Ectodermal cell (in vitro differentiated cells): ENCODE measurements at regions not wholly inside any gene's neighbourhood (a gene's known extent, or its start where the extent isn't known, plus 50 kb on each side); places are given as distances from the start of the nearest gene placed in this dataset.
"Not testable (repeated sequence)": the region's sequence is repeated elsewhere in the genome, so short reads cannot be mapped to it uniquely, and the experiment has no call there.

Experiments
- H3K27ac ChIP-seq: 2 replicates; pipeline ENCODE4 v1.7.0; 2013; ENCODE audit warnings: mild to moderate bottlenecking, low read depth, low read length; ENCODE audit not compliant: insufficient read depth, poor library complexity, severe bottlenecking
- H3K27me3 ChIP-seq: 2 replicates; pipeline ENCODE4 v1.7.0; 2013; ENCODE audit warnings: mild to moderate bottlenecking, low read length; ENCODE audit not compliant: insufficient read depth, control insufficient read depth, poor library complexity, severe bottlenecking
- H3K36me3 ChIP-seq: one replicate; pipeline ENCODE4 v1.7.0; 2013; ENCODE audit warnings: low read length; ENCODE audit not compliant: control insufficient read depth, insufficient read depth
- H3K4me1 ChIP-seq: one replicate; pipeline ENCODE4 v1.7.0; 2013; ENCODE audit warnings: low read length; ENCODE audit not compliant: control insufficient read depth, insufficient read depth
- H3K4me3 ChIP-seq: 2 replicates; pipeline ENCODE4 v1.7.0; 2013; ENCODE audit warnings: low read depth, low read length, control low read depth; ENCODE audit not compliant: insufficient read depth
- H3K9me3 ChIP-seq: 2 replicates; pipeline ENCODE4 v1.7.0; 2013; ENCODE audit warnings: mild to moderate bottlenecking, low read length, moderate library complexity; ENCODE audit not compliant: control insufficient read depth
- WGBS, 2 experiments: methylation state at CpG; one replicate each; pipeline ENCODE4 v1.1.7; 2013; ENCODE audit warnings: missing lambda C conversion rate in 2 of 2; 5-methylcytosine and 5-hydroxymethylcytosine counted together

DNA sequence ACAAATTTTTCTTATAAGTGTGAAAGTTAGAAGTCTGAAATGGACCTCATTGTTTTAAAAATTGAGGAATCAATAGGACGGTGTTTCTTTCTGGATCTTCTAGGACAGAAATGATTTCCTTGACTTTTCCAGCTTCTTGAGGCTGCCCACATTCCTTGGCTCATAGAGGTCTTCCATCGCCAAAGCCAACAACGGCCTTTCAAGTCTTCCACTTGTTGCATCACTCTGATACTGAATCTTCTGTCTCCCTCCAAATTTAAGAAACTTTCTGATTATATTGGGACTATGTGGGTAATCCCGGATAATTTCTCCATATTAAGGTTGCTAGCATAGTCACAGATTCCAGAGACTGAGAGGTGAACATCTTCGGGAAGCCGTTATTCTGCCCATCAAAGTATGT lies 595.4 kb upstream of the ADAMTS5 start:
- 91 to 95% methylated on average over 6 of the region's 6 CpGs for WGBS, 2 experiments
- H3K27me3 ChIP-seq: no peaks in the 10 kb centered on the region
- H3K27ac ChIP-seq: no peak overlapping the region
- H3K9me3 ChIP-seq: no peaks in the 10 kb centered on the region
- no peaks in the 10 kb centered on the region for H3K4me1 ChIP-seq
- no peak overlapping the region for H3K4me3 ChIP-seq
- H3K36me3 ChIP-seq: no peaks in the 10 kb centered on the region

DNA sequence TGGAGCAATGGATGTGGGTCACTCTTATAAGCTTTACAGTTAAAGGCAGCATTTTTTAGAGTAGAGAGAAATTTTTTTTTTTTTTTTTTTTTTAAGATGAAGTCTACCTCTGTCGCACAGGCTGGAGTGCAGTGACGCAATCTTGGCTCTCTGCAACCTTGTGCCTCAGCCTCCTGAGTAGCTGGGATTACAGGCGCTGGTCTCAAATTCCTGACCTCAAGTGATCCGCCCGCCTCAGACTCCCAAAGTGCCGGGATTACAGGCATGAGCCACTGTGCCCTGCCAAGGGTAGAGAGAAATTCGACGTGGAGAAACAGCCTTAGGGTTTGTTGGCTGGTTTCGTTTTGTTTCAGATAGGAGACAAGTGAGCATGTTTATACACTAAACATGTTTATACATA lies 594.2 kb upstream of the ADAMTS5 start:
- Histone ChIP-seq H3K4me1 (no peaks in the 10 kb centered on the region), H3K4me3 (no peak overlapping the region), H3K27me3 (no peaks in the 10 kb centered on the region), H3K27ac (no peak overlapping the region), H3K36me3 (no peaks in the 10 kb centered on the region), H3K9me3 (no peaks in the 10 kb centered on the region)
- WGBS, 2 experiments: 84 to 94% methylated on average over 8 to 9 of the region's 9 CpGs

DNA sequence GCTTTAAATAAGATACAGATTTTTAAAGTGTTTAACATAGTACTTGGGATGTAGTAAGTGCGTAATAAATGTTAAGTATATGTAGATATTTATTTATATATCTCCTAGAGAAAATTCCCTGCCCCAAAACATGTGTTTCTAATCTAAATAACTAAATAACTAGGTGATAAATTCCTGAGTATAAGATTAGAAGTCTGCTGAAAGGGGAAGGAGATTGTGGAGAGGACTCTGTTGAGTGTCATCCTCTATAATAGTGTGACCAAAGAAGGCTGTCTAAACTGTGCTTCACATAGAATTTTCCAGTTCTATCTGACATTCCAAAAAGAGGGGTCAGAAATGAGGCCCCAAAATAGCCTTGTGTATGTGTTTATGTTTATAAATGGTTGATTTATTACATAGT lies 590.5 kb upstream of the ADAMTS5 start:
- WGBS, 2 experiments: no CpG with 5 or more reads among the region's 1 CpG
- H3K27ac ChIP-seq: no peak overlapping the region
- H3K27me3 ChIP-seq: no peaks in the 10 kb centered on the region
- H3K36me3 ChIP-seq: no peaks in the 10 kb centered on the region
- H3K4me3 ChIP-seq: no peak overlapping the region
- H3K4me1 ChIP-seq: no peaks in the 10 kb centered on the region
- no peaks in the 10 kb centered on the region for H3K9me3 ChIP-seq

DNA sequence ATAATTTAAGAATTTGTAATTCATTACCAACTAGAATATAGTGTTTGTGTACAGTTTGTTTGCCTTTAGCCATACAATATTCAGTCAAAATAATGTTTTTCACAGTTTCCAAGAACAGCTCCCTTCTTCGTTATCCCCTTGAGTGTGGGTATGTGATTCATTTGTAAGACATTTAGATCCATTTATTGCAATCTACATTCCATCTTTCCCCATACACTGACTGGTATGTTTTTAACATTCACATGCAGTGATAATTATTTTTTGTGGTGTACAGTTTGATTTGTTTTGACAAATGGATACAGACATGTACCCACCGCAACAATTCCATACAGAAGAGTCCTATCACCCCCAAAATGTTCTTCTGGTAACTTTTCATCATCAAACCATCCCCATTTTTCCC lies 589.1 kb upstream of the ADAMTS5 start:
- no peaks in the 10 kb centered on the region for H3K4me1 ChIP-seq
- no peak overlapping the region for H3K27ac ChIP-seq
- H3K4me3 ChIP-seq: no peak overlapping the region
- H3K36me3 ChIP-seq: no peaks in the 10 kb centered on the region
- no peaks in the 10 kb centered on the region for H3K9me3 ChIP-seq
- 88 to 100% methylated on average over 1 of the region's 2 CpGs for WGBS, 2 experiments
- H3K27me3 ChIP-seq: no peaks in the 10 kb centered on the region

DNA sequence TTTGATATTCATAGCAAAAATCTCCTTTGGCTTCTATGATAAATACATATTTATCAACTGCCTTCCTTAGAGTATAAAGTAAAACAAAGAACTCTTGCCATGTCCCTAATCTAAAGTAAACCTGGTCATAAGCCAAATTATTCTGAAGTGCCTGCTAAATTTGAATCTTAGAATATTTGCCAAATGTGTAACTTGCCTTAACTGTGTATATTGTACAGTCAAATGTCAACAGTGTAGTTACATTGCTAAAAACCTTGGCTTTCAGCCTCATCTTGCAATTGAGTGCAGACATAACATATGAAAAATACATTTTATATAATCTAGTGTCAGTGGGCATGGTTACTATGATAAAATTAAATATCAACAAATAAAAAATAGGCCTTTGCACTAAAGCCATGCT lies 583.4 kb upstream of the ADAMTS5 start:
- H3K4me1 ChIP-seq: no peaks in the 10 kb centered on the region
- H3K27me3 ChIP-seq: no peaks in the 10 kb centered on the region
- H3K9me3 ChIP-seq: no peaks in the 10 kb centered on the region
- H3K36me3 ChIP-seq: no peaks in the 10 kb centered on the region
- H3K4me3 ChIP-seq: no peak overlapping the region
- H3K27ac ChIP-seq: no peak overlapping the region

DNA sequence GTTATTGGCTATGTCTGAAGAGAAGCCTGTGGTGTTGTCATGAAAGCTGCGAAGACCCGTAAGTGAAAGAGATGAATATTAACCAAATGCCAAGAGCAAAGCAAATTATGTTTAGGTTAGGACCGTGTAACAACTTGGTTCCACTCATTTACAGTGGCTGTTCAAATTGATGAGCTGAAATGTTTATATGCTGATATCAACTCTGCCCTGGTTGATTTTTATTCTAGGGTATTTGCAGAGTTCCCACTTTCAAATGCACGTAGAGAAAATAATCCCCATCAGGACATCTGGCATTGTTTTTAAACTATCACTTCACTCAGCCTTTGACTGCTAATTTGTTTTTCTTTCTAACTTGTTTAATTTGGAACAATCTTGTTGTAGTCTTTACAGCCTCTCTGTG lies 581.6 kb upstream of the ADAMTS5 start:
- 94% methylated on average over 4 of the region's 4 CpGs for WGBS, 2 experiments
- Histone ChIP-seq H3K27ac (no peak overlapping the region), H3K4me3 (no peak overlapping the region), H3K9me3 (no peaks in the 10 kb centered on the region), H3K4me1 (no peaks in the 10 kb centered on the region), H3K36me3 (no peaks in the 10 kb centered on the region), H3K27me3 (no peaks in the 10 kb centered on the region)

DNA sequence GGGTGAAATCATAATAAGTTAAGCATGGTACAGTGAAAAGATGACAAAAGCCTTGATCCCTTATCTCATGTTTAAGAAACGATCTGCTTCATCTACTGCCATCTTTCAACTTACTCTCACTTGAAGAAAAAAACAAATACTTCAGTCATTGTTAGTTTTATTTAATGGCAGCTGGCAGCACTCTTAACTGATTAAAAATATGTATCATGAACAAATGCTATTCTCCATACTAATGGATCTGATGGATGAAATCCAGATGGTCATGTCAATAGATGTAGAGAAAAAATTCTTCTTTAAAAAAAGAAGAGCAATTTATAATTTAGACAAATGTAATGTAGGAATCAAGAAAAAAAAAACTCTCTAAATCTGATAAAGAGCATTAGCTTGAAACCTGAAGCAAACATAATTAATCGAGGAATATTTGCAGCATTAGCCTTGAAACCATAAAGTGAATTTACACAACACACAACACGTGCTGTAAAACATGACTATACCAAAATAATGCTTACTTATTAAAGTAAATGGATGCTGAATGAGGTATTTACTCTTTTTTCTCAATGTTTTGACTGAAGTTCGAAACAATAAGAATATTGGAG lies 579.0 kb upstream of the ADAMTS5 start:
- Histone ChIP-seq H3K36me3 (no peaks in the 10 kb centered on the region), H3K4me3 (no peak overlapping the region), H3K4me1 (no peaks in the 10 kb centered on the region), H3K27me3 (no peaks in the 10 kb centered on the region), H3K27ac (no peak overlapping the region), H3K9me3 (no peaks in the 10 kb centered on the region)
- 93 to 97% methylated on average over 2 to 4 of the region's 4 CpGs for WGBS, 2 experiments

DNA sequence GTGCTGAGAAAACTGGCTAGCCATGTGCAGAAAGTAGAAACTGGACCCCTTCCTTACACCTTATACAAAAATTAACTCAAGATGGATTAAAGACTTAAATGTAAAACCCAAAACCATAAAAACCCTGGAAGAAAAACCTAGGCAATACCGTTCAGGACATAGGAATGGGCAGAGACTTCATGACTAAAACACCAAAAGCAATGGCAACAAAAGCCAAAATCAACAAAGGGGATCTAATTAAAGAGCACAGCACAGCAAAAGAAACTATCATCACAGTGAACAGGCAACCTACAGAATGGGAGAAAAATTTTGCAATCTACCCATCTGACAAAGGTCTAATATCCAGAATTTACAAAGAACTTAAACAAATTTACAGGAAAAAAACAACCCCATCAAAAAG lies 575.2 kb upstream of the ADAMTS5 start:
- H3K27ac ChIP-seq, H3K4me3 ChIP-seq, H3K36me3 ChIP-seq, H3K9me3 ChIP-seq, H3K4me1 ChIP-seq, H3K27me3 ChIP-seq: not testable (repeated sequence)
- WGBS, 2 experiments: 75 to 85% methylated on average over 1 of the region's 1 CpG

DNA sequence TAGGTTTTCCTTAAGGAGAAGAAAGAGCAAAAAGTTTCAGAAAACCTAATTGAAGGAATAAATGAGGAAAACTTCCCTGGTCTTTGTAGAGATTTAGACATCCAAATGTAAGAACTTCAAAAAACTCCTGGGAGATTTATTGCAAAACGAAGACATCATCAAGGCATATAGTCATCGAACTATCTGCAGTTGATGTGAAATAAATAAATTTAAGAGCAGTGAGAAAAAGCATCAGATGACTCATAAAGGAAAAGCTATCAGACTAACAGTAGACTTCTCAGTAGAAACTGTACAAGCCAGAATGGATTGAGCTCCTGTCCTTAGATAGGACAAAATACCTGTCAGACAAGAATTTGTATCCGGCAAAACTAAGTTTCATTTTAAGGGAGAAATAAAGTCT lies 569.4 kb upstream of the ADAMTS5 start:
- Histone ChIP-seq H3K4me3 (no peak overlapping the region), H3K36me3 (no peaks in the 10 kb centered on the region), H3K9me3 (no peaks in the 10 kb centered on the region), H3K27me3 (no peaks in the 10 kb centered on the region), H3K27ac (no peak overlapping the region), H3K4me1 (no peaks in the 10 kb centered on the region)
- 92 to 93% methylated on average over 3 of the region's 3 CpGs for WGBS, 2 experiments

DNA sequence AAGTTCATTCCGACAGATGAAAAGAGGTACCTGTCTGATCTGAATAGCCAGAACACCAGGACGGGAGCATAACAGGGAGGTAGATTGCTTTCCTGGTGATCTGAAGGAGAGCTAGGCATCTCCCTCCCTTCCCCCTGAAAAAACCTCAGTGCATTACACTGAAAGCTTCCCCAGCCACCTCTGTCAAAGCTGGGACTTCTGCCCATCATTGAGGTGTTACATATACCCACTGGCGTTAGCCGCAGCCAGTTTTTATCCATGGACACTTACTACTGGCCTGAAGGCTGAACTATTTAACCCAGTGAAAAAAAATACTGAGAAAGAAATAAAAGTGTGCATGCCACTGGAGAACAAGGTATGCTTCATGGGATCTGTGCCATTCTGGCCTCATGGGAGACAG lies 568.3 kb upstream of the ADAMTS5 start:
- Histone ChIP-seq H3K9me3 (no peaks in the 10 kb centered on the region), H3K36me3 (no peaks in the 10 kb centered on the region), H3K27ac (no peak overlapping the region), H3K4me3 (no peak overlapping the region), H3K4me1 (no peaks in the 10 kb centered on the region), H3K27me3 (no peaks in the 10 kb centered on the region)
- WGBS, 2 experiments: 92 to 95% methylated on average over 4 of the region's 4 CpGs

DNA sequence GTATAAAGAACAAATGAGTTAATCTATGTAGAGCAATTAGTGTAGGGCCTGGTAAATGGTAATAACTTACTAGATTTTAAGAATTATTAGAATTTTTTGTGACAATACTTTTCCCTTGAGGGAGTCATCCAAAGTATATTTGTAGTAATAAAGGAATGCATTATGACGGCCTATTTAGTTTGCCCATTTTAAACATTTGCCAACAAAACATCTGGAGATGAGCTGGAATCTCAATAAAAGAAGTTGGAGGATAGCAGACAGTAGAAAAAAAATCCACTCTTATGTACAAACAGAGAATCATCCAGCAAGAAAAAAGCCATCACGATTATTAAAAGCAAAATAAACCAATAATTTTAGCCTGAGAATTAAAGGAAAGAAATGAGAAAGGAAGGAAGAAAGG lies 567.3 kb upstream of the ADAMTS5 start:
- Histone ChIP-seq H3K4me1 (no peaks in the 10 kb centered on the region), H3K36me3 (no peaks in the 10 kb centered on the region), H3K27ac (no peak overlapping the region), H3K9me3 (no peaks in the 10 kb centered on the region), H3K4me3 (no peak overlapping the region), H3K27me3 (no peaks in the 10 kb centered on the region)
- WGBS, 2 experiments: 100% methylated on average over 1 of the region's 2 CpGs; no CpG with 5 or more reads in 1 of the 2 experiments
